ENCODE measurements at regions not wholly inside any gene's neighbourhood (a gene's known extent, or its start where the extent isn't known, plus 50 kb on each side); places are given as distances from the start of the nearest gene placed in this dataset.

GRCh38 chr5:89950234-89950633 is 459.3 kb downstream of the CETN3 start:
- no peaks in the 10 kb centered on the region for H3K27me3 ChIP-seq (ENCODE audit: control insufficient read depth, insufficient read depth, low read length)
- no peak overlapping the region for H3K4me3 ChIP-seq (ENCODE audit: low read length in 3 of 3)
- FAIRE-seq (no peak), DNase-seq (no peak)
- H3K4me1 ChIP-seq (ENCODE audit: control insufficient read depth in 2 of 3, insufficient read depth in 2 of 3, low read depth in 1 of 3, low read length in 3 of 3), result no peaks in the 10 kb centered on the region
- intact Hi-C loops (cut with DNase I), result no loop called here
- no peaks in the 10 kb centered on the region for H3K36me3 ChIP-seq (ENCODE audit: control insufficient read depth in 2 of 3, insufficient read depth in 3 of 3, low read length in 3 of 3)
- no peaks in the 10 kb centered on the region for H3K9me3 ChIP-seq (ENCODE audit: control insufficient read depth in 2 of 3, insufficient read depth in 1 of 3, low read length in 3 of 3)
- TF ChIP-seq CTCF (IDR thresholded peaks at IDR 0.05; ENCODE audit: borderline replicate concordance, extremely low read depth, insufficient read depth), result no peak
- no peak overlapping the region for H3K27ac ChIP-seq (ENCODE audit: low read depth in 2 of 2, low read length in 2 of 2)
- H3K9ac ChIP-seq (ENCODE audit: low read length in 3 of 3), result no peak overlapping the region

GRCh38 chr5:89948977-89949376 is 460.6 kb downstream of the CETN3 start:
- no peaks in the 10 kb centered on the region for H3K27me3 ChIP-seq (ENCODE audit: control insufficient read depth, insufficient read depth, low read length)
- no peaks in the 10 kb centered on the region for H3K4me1 ChIP-seq (ENCODE audit: control insufficient read depth in 2 of 3, insufficient read depth in 2 of 3, low read depth in 1 of 3, low read length in 3 of 3)
- no peak for DNase-seq
- no peaks in the 10 kb centered on the region for H3K9me3 ChIP-seq (ENCODE audit: control insufficient read depth in 2 of 3, insufficient read depth in 1 of 3, low read length in 3 of 3)
- FAIRE-seq, result no peak
- intact Hi-C loops (cut with DNase I), result no loop called here
- H3K9ac ChIP-seq (ENCODE audit: low read length in 3 of 3), result no peak overlapping the region
- no peaks in the 10 kb centered on the region for H3K36me3 ChIP-seq (ENCODE audit: control insufficient read depth in 2 of 3, insufficient read depth in 3 of 3, low read length in 3 of 3)
- TF ChIP-seq CTCF (IDR thresholded peaks at IDR 0.05; ENCODE audit: borderline replicate concordance, extremely low read depth, insufficient read depth), result no peak
- no peak overlapping the region for H3K4me3 ChIP-seq (ENCODE audit: low read length in 3 of 3)
- no peak overlapping the region for H3K27ac ChIP-seq (ENCODE audit: low read depth in 2 of 2, low read length in 2 of 2)

GRCh38 chr5:89946916-89947315 is 462.6 kb downstream of the CETN3 start:
- Histone ChIP-seq H3K9ac (ENCODE audit: low read length in 3 of 3) (no peak overlapping the region), H3K9me3 (ENCODE audit: control insufficient read depth in 2 of 3, insufficient read depth in 1 of 3, low read length in 3 of 3) (no peaks in the 10 kb centered on the region), H3K4me3 (ENCODE audit: low read length in 3 of 3) (no peak overlapping the region), H3K27me3 (ENCODE audit: control insufficient read depth, insufficient read depth, low read length) (no peaks in the 10 kb centered on the region), H3K4me1 (ENCODE audit: control insufficient read depth in 2 of 3, insufficient read depth in 2 of 3, low read depth in 1 of 3, low read length in 3 of 3) (no peaks in the 10 kb centered on the region), H3K36me3 (ENCODE audit: control insufficient read depth in 2 of 3, insufficient read depth in 3 of 3, low read length in 3 of 3) (no peaks in the 10 kb centered on the region), H3K27ac (ENCODE audit: low read depth in 2 of 2, low read length in 2 of 2) (no peak overlapping the region)
- peak in 3 of 5 donors; percentile 40 to 82 (median 76) for DNase-seq
- TF ChIP-seq CTCF (IDR thresholded peaks at IDR 0.05; ENCODE audit: borderline replicate concordance, extremely low read depth, insufficient read depth), result no peak
- intact Hi-C loops (cut with DNase I), result no loop called here
- FAIRE-seq, result no peak

- intact Hi-C loops (cut with DNase I), result no loop called here
- FAIRE-seq, result no peak
These were observed 463.0 kb downstream of the CETN3 start for GRCh38 chr5:89946508-89946907.

More at GRCh38 chr5:89946508-89946907, 463.0 kb downstream of the CETN3 start:
- H3K27ac ChIP-seq (ENCODE audit: low read depth in 2 of 2, low read length in 2 of 2), result no peak overlapping the region
- TF ChIP-seq CTCF (IDR thresholded peaks at IDR 0.05; ENCODE audit: borderline replicate concordance, extremely low read depth, insufficient read depth), result no peak
- H3K9me3 ChIP-seq (ENCODE audit: control insufficient read depth in 2 of 3, insufficient read depth in 1 of 3, low read length in 3 of 3), result no peaks in the 10 kb centered on the region
- no peaks in the 10 kb centered on the region for H3K4me1 ChIP-seq (ENCODE audit: control insufficient read depth in 2 of 3, insufficient read depth in 2 of 3, low read depth in 1 of 3, low read length in 3 of 3)
- no peaks in the 10 kb centered on the region for H3K36me3 ChIP-seq (ENCODE audit: control insufficient read depth in 2 of 3, insufficient read depth in 3 of 3, low read length in 3 of 3)
- no peaks in the 10 kb centered on the region for H3K27me3 ChIP-seq (ENCODE audit: control insufficient read depth, insufficient read depth, low read length)
- no peak overlapping the region for H3K4me3 ChIP-seq (ENCODE audit: low read length in 3 of 3)
- no peak overlapping the region for H3K9ac ChIP-seq (ENCODE audit: low read length in 3 of 3)
- peak in 1 of 5 donors; percentile 40 for DNase-seq
